SK-N-SH (cell line): ENCODE measurements at regions not wholly inside any gene's neighbourhood (a gene's known extent, or its start where the extent isn't known, plus 50 kb on each side); places are given as distances from the start of the nearest gene placed in this dataset.

ENCODE experiments used
- CTCF ChIA-PET: fragments of 300-600, 350-600 bp; formaldehyde crosslinking; extraction: SDS; loops from one replicate; lab custom pipeline; 2021; lab: Yijun Ruan, JAX
- POLR2A ChIA-PET: fragments of 350-600 bp; sonication (Branson Sonifier 250); formaldehyde crosslinking; extraction: SDS; loops from one replicate; lab custom pipeline; 2020; ENCODE audit warnings: antibody characterized with exemption, inconsistent platforms; lab: Yijun Ruan, JAX
- DNase-seq: peaks from one replicate; pipeline ENCODE4 v3.0.0; 2012
- H2AFZ ChIP-seq: fragments of 200-600 bp; sonication (generic); 2 replicates; pipeline ENCODE4 v1.8.1; 2016; ENCODE audit warnings: antibody characterized with exemption, mild to moderate bottlenecking, low read depth
- H3F3A ChIP-seq: fragments of 200-600 bp; sonication (generic); replicated peaks from 2 replicates; pipeline ENCODE3; 2016; ENCODE audit warnings: antibody characterized with exemption, mild to moderate bottlenecking; ENCODE audit not compliant: insufficient read depth
- H3K27ac ChIP-seq, 2 experiments: fragments of 200-500 bp in 1 of 2; fragments of 200-600 bp in 1 of 2; sonication (Bioruptor generic) in 1 of 2; sonication (generic), shearing (Covaris generic) in 1 of 2; 2 replicates each; pipeline versions ENCODE4 v1.5.1 to v1.6.1; 2014 to 2016; ENCODE audit warnings: low read depth in 2 of 2, inconsistent platforms in 1 of 2, low read length in 1 of 2, mild to moderate bottlenecking in 1 of 2, mixed read lengths in 1 of 2
- H3K27me3 ChIP-seq: fragments of 200-600 bp; sonication (generic), shearing (Covaris generic); 2 replicates; pipeline ENCODE4 v1.6.1; 2016; ENCODE audit warnings: mixed run types; ENCODE audit not compliant: insufficient read depth
- H3K36me3 ChIP-seq, 2 experiments: fragments of 200-500 bp in 1 of 2; fragments of 200-600 bp in 1 of 2; sonication (Bioruptor generic) in 1 of 2; sonication (generic) in 1 of 2; replicated peaks in 1 of 2; 2 replicates each; pipeline versions ENCODE3 to v1.5.1; 2014 to 2016; ENCODE audit warnings: low read length in 1 of 2, mild to moderate bottlenecking in 1 of 2; ENCODE audit not compliant: insufficient read depth in 2 of 2, control insufficient read depth in 1 of 2
- H3K4me1 ChIP-seq, 2 experiments: fragments of 200-500 bp in 1 of 2; fragments of 200-600 bp in 1 of 2; sonication (Bioruptor generic) in 1 of 2; sonication (generic), shearing (Covaris generic) in 1 of 2; 2 replicates each; pipeline versions ENCODE4 v1.5.1 to v1.6.1; 2014 to 2016; ENCODE audit warnings: low read depth in 1 of 2, low read length in 1 of 2, mixed run types in 1 of 2; ENCODE audit not compliant: insufficient read depth in 2 of 2, control insufficient read depth in 1 of 2
- H3K4me2 ChIP-seq: fragments of 200-600 bp; sonication (generic), shearing (Covaris generic); 2 replicates; pipeline ENCODE4 v1.6.1; 2017; ENCODE audit warnings: mixed run types
- H3K4me3 ChIP-seq, 2 experiments: fragments of 200-500 bp in 1 of 2; fragments of 200-600 bp in 1 of 2; sonication (Bioruptor generic) in 1 of 2; sonication (generic), shearing (Covaris generic) in 1 of 2; 2 replicates each; pipeline versions ENCODE4 v1.5.1 to v1.8.1; 2014 to 2016; ENCODE audit warnings: low read depth in 2 of 2, inconsistent platforms in 1 of 2, low read length in 1 of 2, mild to moderate bottlenecking in 1 of 2, mixed read lengths in 1 of 2, moderate library complexity in 1 of 2
- H3K79me2 ChIP-seq: fragments of 200-600 bp; sonication (generic); 2 replicates; pipeline ENCODE4 v1.8.1; 2017; ENCODE audit warnings: mild to moderate bottlenecking; ENCODE audit not compliant: insufficient read depth
- H3K9ac ChIP-seq: fragments of 200-600 bp; sonication (generic); 2 replicates; pipeline ENCODE4 v1.6.1; 2017; ENCODE audit warnings: mixed run types
- H3K9me2 ChIP-seq: fragments of 200-600 bp; sonication (generic); 2 replicates; pipeline ENCODE4 v1.6.1; 2017; ENCODE audit warnings: mixed run types
- H3K9me3 ChIP-seq: fragments of 200-600 bp; sonication (generic); 2 replicates; pipeline ENCODE4 v1.6.1; 2017; ENCODE audit warnings: mixed run types, mild to moderate bottlenecking, moderate library complexity
- H4K20me1 ChIP-seq: fragments of 200-600 bp; sonication (generic); 2 replicates; pipeline ENCODE4 v1.6.1; 2017; ENCODE audit warnings: mild to moderate bottlenecking, mixed run types; ENCODE audit not compliant: insufficient read depth
- ELF1 ChIP-seq: IDR thresholded peaks from 2 replicates; pipeline ENCODE4 v1.4.0; 2012
- EP300 ChIP-seq, 2 experiments: IDR thresholded peaks; 2 replicates each; pipeline versions ENCODE4 v1.4.0 to v1.6.1; 2012; ENCODE audit warnings: borderline replicate concordance in 1 of 2, low read depth in 1 of 2, low read length in 1 of 2
- EZH2phosphoT487 ChIP-seq: fragments of 200-600 bp; sonication (generic); IDR thresholded peaks from 2 replicates; pipeline ENCODE4 v1.6.1; 2017; ENCODE audit warnings: low read depth, mixed run types, mild to moderate bottlenecking, antibody characterized with exemption, moderate library complexity, borderline replicate concordance
- FOXJ3 ChIP-seq: sonication (generic); formaldehyde crosslinking; IDR thresholded peaks from 2 replicates; pipeline ENCODE4 v1.5.1; 2020; ENCODE audit warnings: mild to moderate bottlenecking, missing genetic modification reagents
- FOXM1 ChIP-seq: IDR thresholded peaks from 2 replicates; pipeline ENCODE4 v1.4.0; 2012; ENCODE audit warnings: low read depth, mild to moderate bottlenecking
- GABPA ChIP-seq: IDR thresholded peaks from 2 replicates; pipeline ENCODE4 v1.4.0; 2012; ENCODE audit warnings: low read depth, mild to moderate bottlenecking
- JUND ChIP-seq: IDR thresholded peaks from 2 replicates; pipeline ENCODE4 v1.4.0; 2012
- MEF2A ChIP-seq: IDR thresholded peaks from 2 replicates; pipeline ENCODE4 v1.4.0; 2012; ENCODE audit warnings: low read depth, borderline replicate concordance
- MXI1 ChIP-seq: IDR thresholded peaks from 2 replicates; pipeline ENCODE4 v1.6.1; 2012; ENCODE audit warnings: mild to moderate bottlenecking, low read depth, low read length, improper control_type of control experiment
- NFIC ChIP-seq: IDR thresholded peaks from 2 replicates; pipeline ENCODE4 v1.4.0; 2012; ENCODE audit warnings: borderline replicate concordance
- RAD21 ChIP-seq: IDR thresholded peaks from 2 replicates; pipeline ENCODE4 v1.6.1; 2012; ENCODE audit warnings: mild to moderate bottlenecking, low read length
- RXRA ChIP-seq: IDR thresholded peaks from 2 replicates; pipeline ENCODE4 v1.4.0; 2012; ENCODE audit warnings: low read depth, mild to moderate bottlenecking, borderline replicate concordance
- SMC3 ChIP-seq: IDR thresholded peaks from 2 replicates; pipeline ENCODE4 v1.6.1; 2012; ENCODE audit warnings: low read depth, low read length, improper control_type of control experiment
- TAF1 ChIP-seq: IDR thresholded peaks from 2 replicates; pipeline ENCODE4 v1.6.1; 2012; ENCODE audit warnings: low read depth, mild to moderate bottlenecking, low read length, moderate library complexity, borderline replicate concordance
- TCF12 ChIP-seq: IDR thresholded peaks from 2 replicates; pipeline ENCODE4 v1.4.0; 2012
- whole genome bisulfite sequencing: methylation state at CpG from one replicate; pipeline ENCODE4 v1.1.6; 2017; ENCODE audit warnings: low lambda C conversion rate; 5-methylcytosine and 5-hydroxymethylcytosine counted together
- TF ChIP-seq, protein P1 (sequence below): fragments of 150-350 bp; IDR thresholded peaks from 2 replicates; pipeline ENCODE4 v1.6.1; 2017; ENCODE audit warnings: antibody characterized with exemption, low read length, low read depth, borderline replicate concordance
- TF ChIP-seq, protein P2 (sequence below): IDR thresholded peaks from 2 replicates; pipeline ENCODE4 v1.4.0; 2012; ENCODE audit warnings: low read depth, borderline replicate concordance
- TF ChIP-seq, protein P3 (sequence below): fragments of 150-350 bp; IDR thresholded peaks from 2 replicates; pipeline ENCODE4 v1.6.1; 2016; ENCODE audit warnings: mild to moderate bottlenecking, low read depth, low read length
- TF ChIP-seq, protein P4 (sequence below): IDR thresholded peaks from 2 replicates; pipeline ENCODE4 v1.4.0; 2012; ENCODE audit warnings: low read depth, borderline replicate concordance

DNA sequence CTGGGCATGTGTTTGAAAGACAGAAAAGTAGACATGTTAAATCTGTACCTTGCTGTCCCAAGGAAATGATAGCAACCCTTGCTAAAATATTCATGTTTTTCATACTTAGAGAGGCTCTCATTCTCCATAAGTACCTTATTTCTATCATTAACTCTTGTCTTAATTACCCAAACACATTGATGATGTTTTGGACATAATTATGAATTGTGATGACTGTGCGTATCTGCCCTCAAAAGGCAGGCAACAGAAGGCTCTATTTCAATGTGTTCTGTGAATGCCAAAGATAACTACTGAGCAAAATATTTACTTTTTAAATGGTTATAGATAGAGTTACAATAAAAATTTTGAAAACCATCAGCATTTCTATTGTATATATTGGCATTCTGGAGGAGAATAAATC is 1263.8 kb downstream of the ZPLD1 start:
- POLR2A ChIA-PET: no interaction called here
- TF ChIP-seq FOXJ3: no peak
- TF ChIP-seq EZH2phosphoT487: no peak
- no peak for TF ChIP-seq FOXM1
- TF ChIP-seq TAF1: no peak
- TF ChIP-seq, protein P1, sequence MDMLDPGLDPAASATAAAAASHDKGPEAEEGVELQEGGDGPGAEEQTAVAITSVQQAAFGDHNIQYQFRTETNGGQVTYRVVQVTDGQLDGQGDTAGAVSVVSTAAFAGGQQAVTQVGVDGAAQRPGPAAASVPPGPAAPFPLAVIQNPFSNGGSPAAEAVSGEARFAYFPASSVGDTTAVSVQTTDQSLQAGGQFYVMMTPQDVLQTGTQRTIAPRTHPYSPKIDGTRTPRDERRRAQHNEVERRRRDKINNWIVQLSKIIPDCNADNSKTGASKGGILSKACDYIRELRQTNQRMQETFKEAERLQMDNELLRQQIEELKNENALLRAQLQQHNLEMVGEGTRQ: no peak
- TF ChIP-seq JUND: no peak
- no peak for TF ChIP-seq MEF2A
- TF ChIP-seq ELF1: no peak
- TF ChIP-seq RXRA: no peak
- TF ChIP-seq GABPA: no peak
- TF ChIP-seq, protein P2, sequence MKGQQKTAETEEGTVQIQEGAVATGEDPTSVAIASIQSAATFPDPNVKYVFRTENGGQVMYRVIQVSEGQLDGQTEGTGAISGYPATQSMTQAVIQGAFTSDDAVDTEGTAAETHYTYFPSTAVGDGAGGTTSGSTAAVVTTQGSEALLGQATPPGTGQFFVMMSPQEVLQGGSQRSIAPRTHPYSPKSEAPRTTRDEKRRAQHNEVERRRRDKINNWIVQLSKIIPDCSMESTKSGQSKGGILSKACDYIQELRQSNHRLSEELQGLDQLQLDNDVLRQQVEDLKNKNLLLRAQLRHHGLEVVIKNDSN: no peak
- TF ChIP-seq, protein P3, sequence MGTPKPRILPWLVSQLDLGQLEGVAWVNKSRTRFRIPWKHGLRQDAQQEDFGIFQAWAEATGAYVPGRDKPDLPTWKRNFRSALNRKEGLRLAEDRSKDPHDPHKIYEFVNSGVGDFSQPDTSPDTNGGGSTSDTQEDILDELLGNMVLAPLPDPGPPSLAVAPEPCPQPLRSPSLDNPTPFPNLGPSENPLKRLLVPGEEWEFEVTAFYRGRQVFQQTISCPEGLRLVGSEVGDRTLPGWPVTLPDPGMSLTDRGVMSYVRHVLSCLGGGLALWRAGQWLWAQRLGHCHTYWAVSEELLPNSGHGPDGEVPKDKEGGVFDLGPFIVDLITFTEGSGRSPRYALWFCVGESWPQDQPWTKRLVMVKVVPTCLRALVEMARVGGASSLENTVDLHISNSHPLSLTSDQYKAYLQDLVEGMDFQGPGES: no peak
- no peak for TF ChIP-seq EP300 (IDR thresholded peaks at IDR 0.05; ENCODE audit: borderline replicate concordance in 1 of 2, low read depth in 1 of 2, low read length in 1 of 2)
- TF ChIP-seq NFIC: no peak
- H3K4me3 ChIP-seq: no peak overlapping the region
- H3F3A ChIP-seq: no peaks in the 10 kb centered on the region
- H3K27me3 ChIP-seq: no peaks in the 10 kb centered on the region
- WGBS: 90% methylated on average over 1 of the region's 1 CpG
- no peak for DNase-seq
- H3K9me3 ChIP-seq: no peaks in the 10 kb centered on the region
- no peaks in the 10 kb centered on the region for H3K79me2 ChIP-seq
- CTCF ChIA-PET: no interaction called here
- no peak overlapping the region for H3K4me2 ChIP-seq
- no peaks in the 10 kb centered on the region for H3K9me2 ChIP-seq
- H2AFZ ChIP-seq: no peak overlapping the region
- H4K20me1 ChIP-seq: no peaks in the 10 kb centered on the region
- no peaks in the 10 kb centered on the region for H3K4me1 ChIP-seq
- no peaks in the 10 kb centered on the region for H3K36me3 ChIP-seq
- H3K27ac ChIP-seq: no peak overlapping the region
- no peak overlapping the region for H3K9ac ChIP-seq

DNA sequence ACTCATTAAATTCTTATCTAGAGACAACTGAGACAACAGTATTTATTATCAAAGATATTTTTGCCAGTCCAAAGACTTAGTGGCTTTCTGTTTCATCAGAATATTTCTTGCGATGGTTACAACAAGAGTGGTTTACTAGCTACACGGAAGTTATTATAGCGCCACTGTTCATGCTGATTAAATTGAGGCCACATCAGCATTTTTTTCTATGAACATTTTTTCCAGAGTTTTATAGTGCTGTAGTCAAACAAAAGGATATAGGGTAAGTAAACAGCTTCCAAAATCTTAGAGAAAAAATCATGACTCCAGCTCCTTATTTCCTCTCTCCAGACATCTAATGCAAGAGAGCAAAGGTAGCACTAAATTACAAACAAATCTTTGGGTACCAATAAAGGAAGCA is 1264.4 kb downstream of the ZPLD1 start:
- Histone ChIP-seq H3F3A (no peaks in the 10 kb centered on the region), H3K4me1 (no peaks in the 10 kb centered on the region), H3K36me3 (no peaks in the 10 kb centered on the region), H3K79me2 (no peaks in the 10 kb centered on the region), H3K4me2 (no peak overlapping the region), H3K9me2 (no peaks in the 10 kb centered on the region)
- WGBS: 89% methylated on average over 3 of the region's 3 CpGs
- CTCF ChIA-PET: no interaction called here
- TF ChIP-seq, protein P4, sequence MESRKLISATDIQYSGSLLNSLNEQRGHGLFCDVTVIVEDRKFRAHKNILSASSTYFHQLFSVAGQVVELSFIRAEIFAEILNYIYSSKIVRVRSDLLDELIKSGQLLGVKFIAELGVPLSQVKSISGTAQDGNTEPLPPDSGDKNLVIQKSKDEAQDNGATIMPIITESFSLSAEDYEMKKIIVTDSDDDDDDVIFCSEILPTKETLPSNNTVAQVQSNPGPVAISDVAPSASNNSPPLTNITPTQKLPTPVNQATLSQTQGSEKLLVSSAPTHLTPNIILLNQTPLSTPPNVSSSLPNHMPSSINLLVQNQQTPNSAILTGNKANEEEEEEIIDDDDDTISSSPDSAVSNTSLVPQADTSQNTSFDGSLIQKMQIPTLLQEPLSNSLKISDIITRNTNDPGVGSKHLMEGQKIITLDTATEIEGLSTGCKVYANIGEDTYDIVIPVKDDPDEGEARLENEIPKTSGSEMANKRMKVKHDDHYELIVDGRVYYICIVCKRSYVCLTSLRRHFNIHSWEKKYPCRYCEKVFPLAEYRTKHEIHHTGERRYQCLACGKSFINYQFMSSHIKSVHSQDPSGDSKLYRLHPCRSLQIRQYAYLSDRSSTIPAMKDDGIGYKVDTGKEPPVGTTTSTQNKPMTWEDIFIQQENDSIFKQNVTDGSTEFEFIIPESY: no peak
- no peak for TF ChIP-seq TCF12
- TF ChIP-seq EP300 (IDR thresholded peaks at IDR 0.05; ENCODE audit: borderline replicate concordance in 1 of 2, low read depth in 1 of 2, low read length in 1 of 2): no peak
- no peak for TF ChIP-seq SMC3
- no peak for TF ChIP-seq RAD21
- TF ChIP-seq MXI1: no peak
- TF ChIP-seq, all 33 proteins: peak for 0
- DNase-seq: no peak
- Histone ChIP-seq H3K27ac (no peak overlapping the region), H4K20me1 (no peaks in the 10 kb centered on the region), H3K9ac (no peak overlapping the region), H3K9me3 (no peaks in the 10 kb centered on the region), H3K4me3 (no peak overlapping the region), H3K27me3 (no peaks in the 10 kb centered on the region), H2AFZ (no peak overlapping the region)
- POLR2A ChIA-PET: no interaction called here
